ENCODE measurements at regions not wholly inside any gene's neighbourhood (a gene's known extent, or its start where the extent isn't known, plus 50 kb on each side); places are given as distances from the start of the nearest gene placed in this dataset.

DNA sequence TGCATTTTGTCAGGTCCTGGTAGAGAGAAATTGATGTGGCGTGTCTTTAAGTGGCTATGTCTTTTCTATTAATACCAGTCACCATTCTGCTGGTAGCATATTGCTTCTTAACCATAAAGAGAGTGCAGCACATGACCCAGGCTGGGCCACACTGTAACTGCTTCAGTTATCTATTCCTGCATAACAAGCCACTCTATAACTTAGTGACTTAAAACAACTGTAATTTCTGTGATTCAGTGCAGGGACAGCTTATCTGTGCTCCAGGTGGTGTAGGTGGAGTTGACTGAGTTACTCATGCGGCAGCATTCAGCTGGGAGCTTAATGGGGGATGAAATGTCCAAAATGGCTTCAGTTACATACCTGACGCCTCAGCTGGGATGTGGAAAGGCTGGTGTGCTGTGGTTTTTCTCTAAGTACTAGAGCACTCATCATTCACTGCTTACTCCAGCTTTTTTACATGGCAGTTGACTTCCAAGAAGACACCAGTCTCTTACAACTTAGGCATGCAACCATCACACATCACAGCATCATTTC is 742.4 kb downstream of the SATB2 start:
- no peak for TF ChIP-seq CTCF (IDR thresholded peaks at IDR 0.05)
- TF ChIP-seq POLR2A (IDR thresholded peaks at IDR 0.05) = no peak
